ENCODE measurements at regions not wholly inside any gene's neighbourhood (a gene's known extent, or its start where the extent isn't known, plus 50 kb on each side); places are given as distances from the start of the nearest gene placed in this dataset.

DNA sequence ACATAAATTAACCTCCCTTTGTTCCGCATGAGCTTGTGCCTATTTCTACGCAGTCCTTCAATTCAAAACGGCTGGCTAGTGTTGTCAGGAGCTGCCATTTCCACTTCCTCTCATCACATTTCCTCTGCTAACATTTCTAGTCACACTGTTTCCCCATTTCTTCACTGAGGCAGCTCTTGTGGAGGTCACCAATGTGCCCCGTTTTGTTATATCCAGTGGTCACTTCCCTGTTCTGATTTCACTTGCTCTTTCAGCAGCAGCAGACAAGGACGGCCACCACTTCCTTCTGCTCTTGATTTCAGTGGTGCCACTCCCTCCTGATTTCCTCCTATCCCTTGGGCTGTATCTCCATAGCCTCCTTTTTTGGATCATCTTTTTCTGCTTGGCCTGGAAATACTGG, 64.8 kb upstream of the SEC61G start:
- TF ChIP-seq, protein P1, sequence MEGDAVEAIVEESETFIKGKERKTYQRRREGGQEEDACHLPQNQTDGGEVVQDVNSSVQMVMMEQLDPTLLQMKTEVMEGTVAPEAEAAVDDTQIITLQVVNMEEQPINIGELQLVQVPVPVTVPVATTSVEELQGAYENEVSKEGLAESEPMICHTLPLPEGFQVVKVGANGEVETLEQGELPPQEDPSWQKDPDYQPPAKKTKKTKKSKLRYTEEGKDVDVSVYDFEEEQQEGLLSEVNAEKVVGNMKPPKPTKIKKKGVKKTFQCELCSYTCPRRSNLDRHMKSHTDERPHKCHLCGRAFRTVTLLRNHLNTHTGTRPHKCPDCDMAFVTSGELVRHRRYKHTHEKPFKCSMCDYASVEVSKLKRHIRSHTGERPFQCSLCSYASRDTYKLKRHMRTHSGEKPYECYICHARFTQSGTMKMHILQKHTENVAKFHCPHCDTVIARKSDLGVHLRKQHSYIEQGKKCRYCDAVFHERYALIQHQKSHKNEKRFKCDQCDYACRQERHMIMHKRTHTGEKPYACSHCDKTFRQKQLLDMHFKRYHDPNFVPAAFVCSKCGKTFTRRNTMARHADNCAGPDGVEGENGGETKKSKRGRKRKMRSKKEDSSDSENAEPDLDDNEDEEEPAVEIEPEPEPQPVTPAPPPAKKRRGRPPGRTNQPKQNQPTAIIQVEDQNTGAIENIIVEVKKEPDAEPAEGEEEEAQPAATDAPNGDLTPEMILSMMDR (IDR thresholded peaks at IDR 0.05; ENCODE audit: low read depth, low read length): no peak
- TF ChIP-seq POLR2A (IDR thresholded peaks at IDR 0.05; ENCODE audit: extremely low read depth, insufficient read length): no peak
- TF ChIP-seq MYC (IDR thresholded peaks at IDR 0.05; ENCODE audit: low read depth, low read length): no peak
